Left kidney (tissue), 1 donor: ENCODE measurements at regions not wholly inside any gene's neighbourhood (a gene's known extent, or its start where the extent isn't known, plus 50 kb on each side); places are given as distances from the start of the nearest gene placed in this dataset.
"Not testable (repeated sequence)": the region's sequence is repeated elsewhere in the genome, so short reads cannot be mapped to it uniquely, and the experiment has no call there.

Experiments
- DNase-seq: peaks from one replicate; pipeline ENCODE4 v3.0.0-alpha.2; 2013

- DNase-seq, result no peak
Measured at GRCh38 chr20:29763821-29764511, 1493.5 kb upstream of the DEFB115 start.

- DNase-seq, result not testable (repeated sequence)
Measured at GRCh38 chr20:29764922-29765610, 1492.4 kb upstream of the DEFB115 start.

GRCh38 chr20:29778033-29778432, 1479.4 kb upstream of the DEFB115 start:
- DNase-seq, result not testable (repeated sequence)

- DNase-seq, result not testable (repeated sequence)
Measured at GRCh38 chr20:29781217-29781616, 1476.2 kb upstream of the DEFB115 start.

DNA sequence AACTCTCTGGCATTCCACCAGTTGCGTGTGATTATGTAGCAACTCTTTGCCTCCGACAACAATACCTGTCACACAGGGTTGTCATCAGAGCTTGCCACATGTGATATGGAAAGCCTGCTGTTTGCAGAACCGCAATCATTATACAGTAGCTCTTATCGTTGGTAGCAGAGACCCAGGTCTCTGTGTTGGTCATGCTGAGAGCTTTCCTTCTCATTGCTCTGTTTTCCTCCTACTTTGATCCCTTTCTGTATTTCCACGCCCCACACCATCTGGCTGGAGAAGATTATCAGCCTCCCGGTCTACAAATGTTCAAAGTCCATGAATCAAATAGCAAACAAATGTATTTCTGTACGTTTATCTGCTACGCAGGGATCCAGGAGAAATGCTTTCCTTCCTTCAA, 1475.6 kb upstream of the DEFB115 start:
- not testable (repeated sequence) for DNase-seq

DNA sequence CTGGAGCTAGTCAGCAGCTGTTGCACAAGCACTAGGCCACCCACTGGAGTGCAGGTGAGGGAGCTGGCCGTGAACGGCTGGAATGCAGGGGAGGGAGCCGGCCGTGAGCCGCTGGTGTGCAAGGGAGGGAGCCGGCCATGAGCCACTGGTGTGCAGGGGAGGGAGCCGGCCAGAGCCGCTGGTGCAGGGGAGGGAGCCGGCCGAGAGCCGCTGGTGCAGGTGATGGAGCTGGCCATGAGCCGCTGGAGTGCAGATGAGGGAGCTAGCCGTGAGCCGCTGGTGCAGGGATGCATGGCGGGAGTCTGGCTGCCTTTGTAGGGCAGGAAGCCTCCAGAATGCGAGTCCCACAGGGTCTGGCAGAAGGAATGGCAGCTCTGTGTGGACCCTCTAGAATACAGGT, 1470.0 kb upstream of the DEFB115 start:
- DNase-seq, result not testable (repeated sequence)

DNA sequence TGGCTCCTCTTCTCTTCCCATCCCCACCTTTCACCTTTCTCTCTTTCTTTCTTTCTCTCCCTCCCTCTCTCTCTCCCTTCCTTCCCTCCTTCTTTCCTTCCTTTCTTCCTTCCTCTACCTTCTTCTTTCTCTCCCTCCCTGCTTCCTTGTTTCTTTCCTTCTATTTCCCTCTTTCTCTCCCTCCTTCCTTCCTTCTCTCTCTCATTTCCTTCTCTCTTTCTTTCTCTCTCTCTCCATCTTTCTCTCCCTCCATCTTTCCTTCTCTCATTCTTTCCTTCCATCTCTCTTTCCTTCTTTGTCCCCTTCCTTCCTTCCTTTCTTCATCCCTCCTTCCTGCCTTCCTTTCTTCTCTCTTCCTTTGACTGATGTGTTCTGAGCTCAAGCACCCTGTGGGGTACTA, 1467.0 kb upstream of the DEFB115 start:
- DNase-seq, result no peak

DNA sequence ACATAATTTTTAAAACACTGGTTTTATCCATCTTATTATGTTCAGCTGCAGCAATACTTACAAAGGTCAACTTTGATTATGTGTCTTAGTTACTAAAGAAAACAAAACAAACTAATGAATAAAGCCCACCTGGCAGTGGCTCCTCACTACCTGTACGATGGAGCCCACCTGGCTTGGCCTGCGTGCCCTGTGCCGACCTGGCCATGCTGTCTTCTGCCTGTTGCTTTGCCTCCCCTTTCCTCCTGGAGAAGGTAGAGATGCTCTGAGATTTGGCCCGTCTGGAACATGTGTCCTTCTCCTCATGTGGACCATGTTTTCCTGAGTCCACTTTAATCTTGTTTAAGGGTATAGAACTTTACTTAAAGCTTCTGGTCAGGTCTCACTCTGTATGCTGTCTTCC, 1426.0 kb upstream of the DEFB115 start:
- DNase-seq, result not testable (repeated sequence)

DNA sequence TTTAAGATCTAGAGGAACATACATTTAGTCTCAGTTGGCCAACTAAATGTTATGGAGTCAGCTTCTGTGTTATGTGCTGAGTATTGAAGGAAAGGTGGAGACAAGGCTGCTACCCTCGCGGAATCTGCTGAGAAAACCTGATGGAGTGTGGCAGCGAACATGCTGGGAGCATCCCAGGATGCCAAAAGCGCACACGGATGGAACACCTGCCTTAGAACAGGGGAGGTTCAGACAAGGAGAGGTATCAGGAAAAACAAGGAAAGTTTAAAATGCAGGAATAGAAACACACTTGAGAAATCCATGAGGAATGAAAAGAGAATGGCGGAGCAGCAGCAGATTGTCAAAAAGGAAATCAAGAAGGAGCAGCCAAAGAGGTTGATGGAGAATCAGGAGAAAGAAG, 1389.5 kb upstream of the DEFB115 start:
- DNase-seq, result not testable (repeated sequence)

GRCh38 chr20:29868688-29869087, 1388.8 kb upstream of the DEFB115 start:
- not testable (repeated sequence) for DNase-seq

- not testable (repeated sequence) for DNase-seq
Measured at GRCh38 chr20:29871816-29872215, 1385.6 kb upstream of the DEFB115 start.

DNA sequence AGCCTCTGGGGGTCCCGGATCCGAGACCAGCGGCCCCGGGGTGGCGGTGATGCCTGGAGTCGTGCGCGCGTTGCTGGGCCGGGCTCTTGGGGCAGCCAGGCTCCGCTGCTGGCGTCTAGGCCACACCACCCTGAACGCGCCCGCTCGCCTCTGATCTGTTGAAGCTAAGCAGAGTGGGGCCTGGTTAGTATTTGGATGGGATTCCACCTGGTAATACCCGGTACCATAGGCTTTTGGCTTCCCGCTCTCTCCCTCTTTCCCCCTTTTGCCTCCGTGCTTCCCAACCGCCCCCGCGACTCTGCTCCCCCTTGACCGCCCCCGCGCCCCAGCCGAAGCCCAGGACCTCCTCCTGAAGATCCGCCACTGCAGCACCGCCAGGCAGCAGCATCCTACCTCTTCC, 1383.5 kb upstream of the DEFB115 start:
- DNase-seq, result peak; percentile 22

DNA sequence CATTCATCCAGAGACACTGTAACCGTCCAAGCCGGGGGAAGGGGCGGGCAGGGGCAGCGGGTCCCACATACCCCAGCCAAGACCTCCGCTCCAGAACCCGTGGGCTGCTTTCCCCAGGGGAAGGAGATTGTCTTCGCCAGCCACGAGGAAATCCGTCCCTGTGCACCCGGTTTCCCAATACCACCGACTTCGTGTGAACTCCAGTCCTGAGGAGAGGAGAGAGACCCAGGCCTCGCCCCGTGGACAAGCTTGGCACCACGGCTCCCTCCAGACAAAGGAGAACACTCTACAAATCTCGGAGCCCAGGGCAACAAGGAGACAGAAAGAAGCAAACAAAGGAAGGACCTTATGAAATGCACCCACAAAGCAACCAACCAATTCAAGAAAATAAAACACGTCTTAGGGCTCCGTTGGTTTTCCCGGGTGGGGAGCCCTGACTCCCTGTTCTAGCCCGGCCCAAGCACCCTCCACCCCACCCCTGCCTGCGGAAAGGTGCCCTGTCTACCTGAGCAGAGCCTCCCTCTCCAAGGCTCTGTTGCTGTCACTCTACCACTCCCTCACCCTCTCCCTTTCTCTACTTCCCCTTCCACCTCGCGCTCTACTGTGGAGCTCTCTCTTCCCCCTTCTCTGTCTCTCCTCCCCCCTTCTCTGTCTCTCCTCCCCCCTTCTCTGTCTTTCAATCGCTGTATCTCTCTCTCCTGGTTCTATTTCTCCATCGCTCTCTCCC, 1382.8 kb upstream of the DEFB115 start:
- no peak for DNase-seq

DNA sequence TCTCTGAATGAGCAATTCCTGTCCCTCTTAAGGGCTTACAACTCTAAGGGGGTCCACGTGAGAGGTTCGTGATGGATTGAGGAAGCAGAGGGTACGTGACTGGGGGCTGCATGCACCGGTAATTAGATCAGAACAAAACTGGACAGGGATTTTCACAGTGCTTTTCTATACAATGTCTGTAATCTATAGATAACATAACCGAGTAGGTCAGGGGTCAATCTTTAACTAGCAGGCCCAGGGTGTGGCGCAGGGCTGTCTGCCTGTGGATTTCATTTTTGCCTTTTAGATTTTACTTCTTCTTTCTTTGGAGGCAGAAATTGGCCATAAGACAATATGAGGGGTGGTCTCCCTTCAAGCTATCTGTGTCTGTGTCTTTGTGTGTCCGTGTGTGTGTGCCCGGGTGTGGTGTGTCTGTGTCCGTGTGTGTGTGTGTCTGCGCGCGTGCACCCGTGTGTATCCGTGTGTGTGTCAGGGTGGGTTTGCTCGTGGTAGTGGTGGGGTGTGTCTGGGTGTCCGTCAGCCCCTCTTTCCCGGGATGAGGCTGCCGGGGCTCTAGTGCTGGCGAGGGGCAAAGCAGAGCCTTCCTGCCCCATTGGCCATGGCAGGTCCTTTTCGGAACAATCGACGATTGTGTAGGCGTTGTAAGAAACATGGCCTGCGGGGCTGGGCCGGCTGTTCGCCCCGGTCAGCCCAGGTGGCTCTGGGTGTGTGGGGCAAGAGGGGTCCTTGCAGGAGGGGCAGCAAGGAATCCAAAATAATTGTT, 1382.0 kb upstream of the DEFB115 start:
- DNase-seq, result not testable (repeated sequence)

GRCh38 chr20:29876084-29876910, 1381.2 kb upstream of the DEFB115 start:
- not testable (repeated sequence) for DNase-seq

GRCh38 chr20:29876911-29877285, 1380.6 kb upstream of the DEFB115 start:
- no peak for DNase-seq

DNA sequence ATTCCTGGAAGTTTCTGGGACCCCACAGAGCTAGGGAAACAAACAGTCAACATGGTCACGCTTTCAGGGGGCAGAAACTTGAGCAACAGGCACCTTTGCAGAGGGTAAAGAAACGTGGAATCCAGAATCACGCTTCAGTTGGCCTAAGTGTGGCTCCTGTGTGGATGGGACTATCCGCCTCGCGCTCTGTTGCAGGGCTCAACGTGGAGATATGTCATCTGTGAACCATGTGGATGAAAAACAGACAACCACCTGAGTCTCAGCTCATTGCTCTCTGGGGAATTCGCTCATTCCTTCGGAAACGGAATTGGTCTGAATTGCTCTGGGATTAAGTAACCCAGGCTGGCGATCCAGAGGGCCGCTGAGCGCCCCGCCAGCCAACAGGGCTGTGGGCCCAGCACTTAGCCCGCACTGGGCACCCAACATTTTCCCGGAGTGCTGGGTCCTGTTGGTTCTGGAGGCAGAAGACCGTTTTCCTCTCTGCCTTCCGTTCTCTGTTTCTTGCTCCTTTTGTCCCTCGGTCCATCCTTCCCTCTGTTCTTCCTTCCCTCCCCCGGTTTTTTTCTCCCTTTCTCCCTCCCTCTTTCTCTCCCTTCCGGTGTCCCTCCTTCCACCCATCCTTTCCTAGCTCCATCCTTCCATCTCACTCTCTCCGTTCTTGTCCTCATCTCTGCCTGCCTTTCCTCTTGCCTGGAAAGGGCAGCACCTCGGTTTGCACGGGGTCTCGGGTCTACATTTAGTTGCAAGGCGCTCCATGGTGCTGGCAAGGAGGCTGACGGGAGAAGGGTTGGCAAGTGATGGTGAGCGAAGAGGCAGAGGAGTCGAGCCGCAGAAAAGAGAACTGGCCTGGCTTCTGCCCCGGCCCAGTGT, 1379.8 kb upstream of the DEFB115 start:
- DNase-seq, result not testable (repeated sequence)

- DNase-seq, result no peak
Measured at GRCh38 chr20:29878281-29878741, 1379.2 kb upstream of the DEFB115 start.

GRCh38 chr20:29878777-29879442, 1378.6 kb upstream of the DEFB115 start:
- no peak for DNase-seq

DNA sequence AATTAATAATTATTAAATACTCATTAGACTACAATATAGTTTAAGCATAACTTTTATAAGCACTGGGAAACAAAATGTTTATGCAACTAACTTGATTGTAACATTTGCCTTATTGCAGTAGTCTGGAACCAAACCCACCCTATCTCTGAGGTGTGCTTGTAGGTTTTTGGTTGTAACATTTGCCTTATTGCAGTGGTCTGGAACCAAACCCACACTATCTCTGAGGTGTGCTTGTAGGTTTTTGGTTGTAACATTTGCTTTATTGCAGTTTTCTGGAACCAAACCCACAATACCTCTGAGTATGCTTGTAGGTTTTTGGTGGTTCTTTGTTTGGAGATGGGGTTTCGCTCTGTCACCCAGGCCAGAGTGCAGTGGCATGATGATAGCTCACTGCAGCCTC, 1376.4 kb upstream of the DEFB115 start:
- not testable (repeated sequence) for DNase-seq
